ENCODE measurements at regions not wholly inside any gene's neighbourhood (a gene's known extent, or its start where the extent isn't known, plus 50 kb on each side); places are given as distances from the start of the nearest gene placed in this dataset.

DNA sequence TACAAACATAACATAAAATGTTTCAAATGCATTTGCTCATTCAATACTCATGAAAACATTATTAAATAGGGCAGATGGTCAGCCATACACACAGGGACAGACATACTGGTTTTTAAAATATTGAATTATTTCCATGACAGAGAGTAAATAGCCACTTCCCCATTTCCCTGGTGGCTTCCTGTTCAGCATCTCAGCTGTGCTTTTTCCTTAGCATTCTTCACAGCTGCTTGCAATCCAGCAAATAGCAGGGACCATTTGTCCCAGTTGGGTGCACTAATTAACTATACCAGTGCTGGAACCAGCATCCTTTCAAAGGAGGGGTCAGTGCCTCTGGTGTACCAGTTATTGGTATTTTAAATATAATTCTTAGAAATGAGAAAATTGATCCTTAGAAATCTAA, 964.7 kb downstream of the RAB28 start:
- TF ChIP-seq EZH2 (IDR thresholded peaks at IDR 0.05) (no peak), POLR2AphosphoS5 (IDR thresholded peaks at IDR 0.05; ENCODE audit: borderline replicate concordance, low read depth, low read length) (no peak)
- Histone ChIP-seq H3K36me3 (ENCODE audit: insufficient read depth, low read length) (no peaks in the 10 kb centered on the region), H3K9me3 (ENCODE audit: low read depth, low read length) (no peaks in the 10 kb centered on the region), H3K9ac (ENCODE audit: insufficient read length) (no peak overlapping the region), H3K27ac (no peak overlapping the region), H3K4me3 (no peak overlapping the region)
- DNase-seq (ENCODE audit: low read depth, low spot score), result no peak

- H3K36me3 ChIP-seq (ENCODE audit: insufficient read depth, low read length), result no peaks in the 10 kb centered on the region
- DNase-seq (ENCODE audit: low read depth, low spot score), result no peak
- H3K4me3 ChIP-seq, result no peak overlapping the region
Measured at GRCh38 chr4:12507868-12508481, 976.2 kb downstream of the RAB28 start.

GRCh38 chr4:12500409-12500808, 983.7 kb downstream of the RAB28 start:
- TF ChIP-seq EZH2 (IDR thresholded peaks at IDR 0.05) (no peak), FOXP2 (optimal IDR thresholded peaks at IDR 0.05; ENCODE audit: control extremely low read depth, extremely low read length, insufficient read depth) (no peak), POLR2AphosphoS5 (IDR thresholded peaks at IDR 0.05; ENCODE audit: borderline replicate concordance, low read depth, low read length) (no peak)
- H3K9ac ChIP-seq (ENCODE audit: insufficient read length), result no peak overlapping the region

More at GRCh38 chr4:12507868-12508481, 976.2 kb downstream of the RAB28 start:
- no peak overlapping the region for H3K27ac ChIP-seq
- TF ChIP-seq EZH2 (IDR thresholded peaks at IDR 0.05) (no peak), FOXP2 (optimal IDR thresholded peaks at IDR 0.05; ENCODE audit: control extremely low read depth, extremely low read length, insufficient read depth) (no peak), POLR2AphosphoS5 (IDR thresholded peaks at IDR 0.05; ENCODE audit: borderline replicate concordance, low read depth, low read length) (no peak)
- no peaks in the 10 kb centered on the region for H3K9me3 ChIP-seq (ENCODE audit: low read depth, low read length)
- no peak overlapping the region for H3K9ac ChIP-seq (ENCODE audit: insufficient read length)

GRCh38 chr4:12499693-12500092, 984.4 kb downstream of the RAB28 start:
- H3K4me3 ChIP-seq, result no peak overlapping the region
- no peak overlapping the region for H3K27ac ChIP-seq
- no peak overlapping the region for H3K9ac ChIP-seq (ENCODE audit: insufficient read length)
- TF ChIP-seq POLR2AphosphoS5 (IDR thresholded peaks at IDR 0.05; ENCODE audit: borderline replicate concordance, low read depth, low read length), result no peak
- no peak for TF ChIP-seq EZH2 (IDR thresholded peaks at IDR 0.05)
- TF ChIP-seq FOXP2 (optimal IDR thresholded peaks at IDR 0.05; ENCODE audit: control extremely low read depth, extremely low read length, insufficient read depth), result no peak
- no peak for DNase-seq (ENCODE audit: low read depth, low spot score)
- no peaks in the 10 kb centered on the region for H3K36me3 ChIP-seq (ENCODE audit: insufficient read depth, low read length)
- no peaks in the 10 kb centered on the region for H3K9me3 ChIP-seq (ENCODE audit: low read depth, low read length)

More at GRCh38 chr4:12500409-12500808, 983.7 kb downstream of the RAB28 start:
- Histone ChIP-seq H3K27ac (no peak overlapping the region), H3K9me3 (ENCODE audit: low read depth, low read length) (no peaks in the 10 kb centered on the region), H3K36me3 (ENCODE audit: insufficient read depth, low read length) (no peaks in the 10 kb centered on the region), H3K4me3 (no peak overlapping the region)
- DNase-seq (ENCODE audit: low read depth, low spot score), result no peak

GRCh38 chr4:12495211-12495610, 988.9 kb downstream of the RAB28 start:
- H3K36me3 ChIP-seq (ENCODE audit: insufficient read depth, low read length), result no peaks in the 10 kb centered on the region
- DNase-seq (ENCODE audit: low read depth, low spot score), result no peak
- no peaks in the 10 kb centered on the region for H3K9me3 ChIP-seq (ENCODE audit: low read depth, low read length)
- no peak overlapping the region for H3K9ac ChIP-seq (ENCODE audit: insufficient read length)
- no peak overlapping the region for H3K4me3 ChIP-seq
- TF ChIP-seq FOXP2 (optimal IDR thresholded peaks at IDR 0.05; ENCODE audit: control extremely low read depth, extremely low read length, insufficient read depth), result no peak
- no peak for TF ChIP-seq EZH2 (IDR thresholded peaks at IDR 0.05)
- TF ChIP-seq POLR2AphosphoS5 (IDR thresholded peaks at IDR 0.05; ENCODE audit: borderline replicate concordance, low read depth, low read length), result no peak
- no peak overlapping the region for H3K27ac ChIP-seq

DNA sequence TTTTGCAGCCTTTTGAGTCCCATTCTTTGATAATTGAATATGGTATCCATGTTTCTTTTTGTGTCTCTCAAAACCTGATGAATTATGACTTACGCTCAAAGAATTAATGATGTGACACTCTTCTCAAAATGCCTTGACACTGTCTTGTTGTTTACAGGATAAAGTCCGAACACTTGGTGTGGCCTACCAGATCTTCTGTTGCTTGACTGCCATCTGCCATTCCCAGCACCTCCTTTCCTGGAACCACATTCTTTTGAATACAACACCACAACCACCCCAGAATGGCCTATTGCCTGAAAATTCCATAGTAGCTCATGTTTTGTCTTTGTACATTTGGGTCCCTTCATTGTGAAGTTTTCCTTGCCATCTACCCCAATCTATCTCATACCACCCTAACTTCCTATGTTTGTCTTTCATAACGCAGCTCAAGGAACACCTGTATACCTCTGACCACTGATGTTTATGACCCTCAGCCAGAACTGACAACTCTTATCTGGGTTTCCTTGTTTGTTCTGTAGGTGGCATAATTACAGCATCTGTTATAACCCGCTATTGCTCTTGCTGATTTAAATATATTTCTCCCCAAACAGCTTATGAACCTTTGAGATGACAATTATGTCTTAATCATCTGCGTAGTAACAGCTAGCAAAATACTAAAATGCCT, 991.3 kb downstream of the RAB28 start:
- H3K4me3 ChIP-seq, result no peak overlapping the region
- no peaks in the 10 kb centered on the region for H3K36me3 ChIP-seq (ENCODE audit: insufficient read depth, low read length)
- no peak for DNase-seq (ENCODE audit: low read depth, low spot score)
- H3K9ac ChIP-seq (ENCODE audit: insufficient read length), result no peak overlapping the region
- H3K9me3 ChIP-seq (ENCODE audit: low read depth, low read length), result no peaks in the 10 kb centered on the region
- TF ChIP-seq FOXP2 (optimal IDR thresholded peaks at IDR 0.05; ENCODE audit: control extremely low read depth, extremely low read length, insufficient read depth) (no peak), EZH2 (IDR thresholded peaks at IDR 0.05) (no peak), POLR2AphosphoS5 (IDR thresholded peaks at IDR 0.05; ENCODE audit: borderline replicate concordance, low read depth, low read length) (no peak)
- no peak overlapping the region for H3K27ac ChIP-seq

DNA sequence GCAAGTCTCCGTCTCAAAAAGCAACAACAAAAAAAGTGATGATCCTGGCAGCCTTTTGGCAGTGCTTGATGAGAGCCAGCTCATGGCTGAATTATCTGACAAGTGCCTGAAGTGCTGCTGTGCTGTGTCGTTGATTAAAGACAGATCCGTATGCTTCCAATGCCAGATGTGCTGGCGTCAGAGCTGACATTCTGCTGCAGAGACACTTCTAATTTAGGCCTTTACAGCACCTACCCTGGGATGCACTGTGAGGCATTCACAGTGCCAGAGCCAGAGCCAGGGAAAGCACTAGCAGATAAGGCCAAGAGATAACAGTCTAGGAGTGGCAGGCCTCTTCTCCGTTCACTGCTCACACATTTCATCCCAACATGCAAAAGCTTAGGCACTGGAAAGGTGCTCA, 995.5 kb downstream of the RAB28 start:
- Histone ChIP-seq H3K36me3 (ENCODE audit: insufficient read depth, low read length) (no peaks in the 10 kb centered on the region), H3K9me3 (ENCODE audit: low read depth, low read length) (no peaks in the 10 kb centered on the region), H3K9ac (ENCODE audit: insufficient read length) (no peak overlapping the region), H3K4me3 (no peak overlapping the region), H3K27ac (peak overlapping the region; percentile 19; the same call in 1 of the 2 replicates)
- TF ChIP-seq FOXP2 (optimal IDR thresholded peaks at IDR 0.05; ENCODE audit: control extremely low read depth, extremely low read length, insufficient read depth), result no peak
- TF ChIP-seq POLR2AphosphoS5 (IDR thresholded peaks at IDR 0.05; ENCODE audit: borderline replicate concordance, low read depth, low read length), result no peak
- no peak for TF ChIP-seq EZH2 (IDR thresholded peaks at IDR 0.05)
- no peak for DNase-seq (ENCODE audit: low read depth, low spot score)

- H3K9ac ChIP-seq (ENCODE audit: insufficient read length), result no peak overlapping the region
- DNase-seq (ENCODE audit: low read depth, low spot score), result no peak
- TF ChIP-seq POLR2AphosphoS5 (IDR thresholded peaks at IDR 0.05; ENCODE audit: borderline replicate concordance, low read depth, low read length) (no peak), EZH2 (IDR thresholded peaks at IDR 0.05) (no peak), FOXP2 (optimal IDR thresholded peaks at IDR 0.05; ENCODE audit: control extremely low read depth, extremely low read length, insufficient read depth) (no peak)
- no peak overlapping the region for H3K4me3 ChIP-seq
- H3K27ac ChIP-seq, result no peak overlapping the region
- no peaks in the 10 kb centered on the region for H3K36me3 ChIP-seq (ENCODE audit: insufficient read depth, low read length)
- H3K9me3 ChIP-seq (ENCODE audit: low read depth, low read length), result no peaks in the 10 kb centered on the region
Measured at GRCh38 chr4:12487000-12487399, 997.1 kb downstream of the RAB28 start.
